Body of pancreas (tissue), 4 donors: ENCODE measurements at regions not wholly inside any gene's neighbourhood (a gene's known extent, or its start where the extent isn't known, plus 50 kb on each side); places are given as distances from the start of the nearest gene placed in this dataset.

Experiments
- POLR2A ChIP-seq, 3 donors: fragments of 450-650 bp; IDR thresholded peaks; one replicate each; pipeline ENCODE4 v1.6.1; 2016; ENCODE audit warnings: antibody characterized with exemption in 3 of 3, mild to moderate bottlenecking in 2 of 3
- TF ChIP-seq, protein P1 (sequence below), 7 experiments: fragments of 450-650 bp in 4 of 7; fragments of 200-600 bp in 3 of 7; sonication (generic) in 3 of 7; IDR thresholded peaks; one replicate each; pipeline ENCODE4 v1.5.1; 2016 to 2019; ENCODE audit warnings: antibody characterized with exemption in 7 of 7

DNA sequence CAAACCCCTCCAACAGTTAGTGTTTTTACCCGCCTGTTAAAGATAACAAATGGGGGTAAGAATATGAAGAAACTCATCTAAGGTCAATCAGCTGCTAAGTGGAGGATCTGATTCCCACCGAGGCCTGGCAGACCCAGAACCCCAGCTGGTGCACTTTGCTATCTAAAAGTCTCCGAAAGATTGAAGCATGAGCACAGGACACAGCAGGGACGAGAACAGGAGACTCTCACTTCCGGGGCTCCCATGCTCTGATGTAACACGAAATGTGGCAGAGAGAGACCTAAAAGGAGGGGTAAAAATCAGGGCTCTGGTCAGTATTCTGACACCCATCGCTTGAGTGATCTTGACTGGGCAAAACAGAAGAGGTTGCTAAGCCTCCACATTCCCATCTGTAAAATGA is 119.7 kb downstream of the PDCL3 start:
- no peak for TF ChIP-seq POLR2A (IDR thresholded peaks at IDR 0.05)
- TF ChIP-seq, protein P1, sequence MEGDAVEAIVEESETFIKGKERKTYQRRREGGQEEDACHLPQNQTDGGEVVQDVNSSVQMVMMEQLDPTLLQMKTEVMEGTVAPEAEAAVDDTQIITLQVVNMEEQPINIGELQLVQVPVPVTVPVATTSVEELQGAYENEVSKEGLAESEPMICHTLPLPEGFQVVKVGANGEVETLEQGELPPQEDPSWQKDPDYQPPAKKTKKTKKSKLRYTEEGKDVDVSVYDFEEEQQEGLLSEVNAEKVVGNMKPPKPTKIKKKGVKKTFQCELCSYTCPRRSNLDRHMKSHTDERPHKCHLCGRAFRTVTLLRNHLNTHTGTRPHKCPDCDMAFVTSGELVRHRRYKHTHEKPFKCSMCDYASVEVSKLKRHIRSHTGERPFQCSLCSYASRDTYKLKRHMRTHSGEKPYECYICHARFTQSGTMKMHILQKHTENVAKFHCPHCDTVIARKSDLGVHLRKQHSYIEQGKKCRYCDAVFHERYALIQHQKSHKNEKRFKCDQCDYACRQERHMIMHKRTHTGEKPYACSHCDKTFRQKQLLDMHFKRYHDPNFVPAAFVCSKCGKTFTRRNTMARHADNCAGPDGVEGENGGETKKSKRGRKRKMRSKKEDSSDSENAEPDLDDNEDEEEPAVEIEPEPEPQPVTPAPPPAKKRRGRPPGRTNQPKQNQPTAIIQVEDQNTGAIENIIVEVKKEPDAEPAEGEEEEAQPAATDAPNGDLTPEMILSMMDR (IDR thresholded peaks at IDR 0.05) = no peak
